ENCODE measurements at regions not wholly inside any gene's neighbourhood (a gene's known extent, or its start where the extent isn't known, plus 50 kb on each side); places are given as distances from the start of the nearest gene placed in this dataset.

DNA sequence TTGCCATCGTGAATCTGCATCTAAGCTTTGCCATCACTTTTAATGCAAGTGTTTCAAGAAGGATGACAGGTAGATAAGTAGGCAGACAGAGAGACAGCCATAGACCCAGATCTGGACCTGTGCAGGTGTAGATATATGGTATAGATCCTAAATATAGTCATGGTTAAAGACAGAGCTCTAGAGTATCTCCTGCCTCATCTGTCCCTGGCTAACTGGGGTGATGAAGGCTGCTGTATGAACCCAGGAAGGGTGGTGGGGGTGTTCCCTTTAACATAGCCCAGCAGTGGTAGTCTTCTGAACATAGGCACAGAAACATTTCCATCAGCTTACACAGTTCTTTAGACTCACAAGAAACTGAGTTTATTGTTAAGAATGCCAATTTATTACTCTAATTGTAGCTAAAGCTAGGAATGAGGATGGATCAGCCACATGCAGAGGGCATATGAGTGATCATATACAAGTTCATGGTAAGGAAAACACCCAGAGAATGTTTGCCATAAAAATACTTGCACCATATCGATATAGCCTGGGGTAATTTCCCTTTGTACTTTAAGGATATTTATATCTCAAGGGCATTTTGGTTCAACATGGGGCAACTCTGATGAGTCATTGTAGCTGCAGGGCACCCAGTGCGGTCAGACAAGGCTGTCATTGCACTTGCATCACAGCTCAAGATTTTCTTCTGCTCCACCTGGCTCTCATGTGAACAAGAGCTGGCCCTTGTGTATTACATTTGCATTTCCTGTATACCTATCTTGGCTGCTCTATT, 587.2 kb downstream of the EPM2A start:
- peak overlapping the region; percentile 29 for H3K27ac Mint-ChIP-seq
- no peaks in the 10 kb centered on the region for H3K27me3 Mint-ChIP-seq (ENCODE audit: insufficient read depth)
- TF ChIP-seq, protein P1, sequence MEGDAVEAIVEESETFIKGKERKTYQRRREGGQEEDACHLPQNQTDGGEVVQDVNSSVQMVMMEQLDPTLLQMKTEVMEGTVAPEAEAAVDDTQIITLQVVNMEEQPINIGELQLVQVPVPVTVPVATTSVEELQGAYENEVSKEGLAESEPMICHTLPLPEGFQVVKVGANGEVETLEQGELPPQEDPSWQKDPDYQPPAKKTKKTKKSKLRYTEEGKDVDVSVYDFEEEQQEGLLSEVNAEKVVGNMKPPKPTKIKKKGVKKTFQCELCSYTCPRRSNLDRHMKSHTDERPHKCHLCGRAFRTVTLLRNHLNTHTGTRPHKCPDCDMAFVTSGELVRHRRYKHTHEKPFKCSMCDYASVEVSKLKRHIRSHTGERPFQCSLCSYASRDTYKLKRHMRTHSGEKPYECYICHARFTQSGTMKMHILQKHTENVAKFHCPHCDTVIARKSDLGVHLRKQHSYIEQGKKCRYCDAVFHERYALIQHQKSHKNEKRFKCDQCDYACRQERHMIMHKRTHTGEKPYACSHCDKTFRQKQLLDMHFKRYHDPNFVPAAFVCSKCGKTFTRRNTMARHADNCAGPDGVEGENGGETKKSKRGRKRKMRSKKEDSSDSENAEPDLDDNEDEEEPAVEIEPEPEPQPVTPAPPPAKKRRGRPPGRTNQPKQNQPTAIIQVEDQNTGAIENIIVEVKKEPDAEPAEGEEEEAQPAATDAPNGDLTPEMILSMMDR (IDR thresholded peaks at IDR 0.05), result no peak
- peaks cover 25% of the 10 kb centered on the region for H3K4me1 Mint-ChIP-seq (ENCODE audit: low read depth)
- H3K36me3 Mint-ChIP-seq (ENCODE audit: low read depth), result no peaks in the 10 kb centered on the region
- peak overlapping the region; percentile 34; the same call in 1 of the 2 replicates for H3K4me3 Mint-ChIP-seq
- H3K9me3 Mint-ChIP-seq, result no peaks in the 10 kb centered on the region
- DNase-seq, result peak; percentile 88

DNA sequence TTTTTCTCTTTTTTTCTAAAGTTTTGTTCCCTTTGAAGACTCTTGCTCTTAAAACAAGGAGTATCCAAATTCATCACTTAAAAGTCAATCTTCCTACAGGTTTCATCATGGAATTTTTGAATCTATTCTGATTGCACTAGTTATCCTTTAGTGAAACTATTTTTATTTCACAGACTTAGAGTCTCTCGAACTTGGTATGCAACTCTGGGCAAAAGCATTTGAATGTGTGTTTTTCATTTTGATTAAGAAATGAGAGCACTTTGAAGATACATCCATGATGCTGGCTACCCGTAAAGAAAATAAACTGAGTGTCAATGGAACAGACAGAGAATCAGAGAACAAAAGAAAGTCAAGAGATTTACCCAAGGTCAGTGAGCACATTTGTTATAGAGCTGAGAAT, 586.5 kb downstream of the EPM2A start:
- DNase-seq, result no peak
- peaks cover 25% of the 10 kb centered on the region for H3K4me1 Mint-ChIP-seq (ENCODE audit: low read depth)
- no peaks in the 10 kb centered on the region for H3K36me3 Mint-ChIP-seq (ENCODE audit: low read depth)
- H3K9me3 Mint-ChIP-seq, result no peaks in the 10 kb centered on the region
- H3K27ac Mint-ChIP-seq, result no peak overlapping the region; the same call in 1 of the 2 replicates
- TF ChIP-seq, protein P1 (IDR thresholded peaks at IDR 0.05), result no peak
- H3K27me3 Mint-ChIP-seq (ENCODE audit: insufficient read depth), result no peaks in the 10 kb centered on the region
- H3K4me3 Mint-ChIP-seq, result no peak overlapping the region

DNA sequence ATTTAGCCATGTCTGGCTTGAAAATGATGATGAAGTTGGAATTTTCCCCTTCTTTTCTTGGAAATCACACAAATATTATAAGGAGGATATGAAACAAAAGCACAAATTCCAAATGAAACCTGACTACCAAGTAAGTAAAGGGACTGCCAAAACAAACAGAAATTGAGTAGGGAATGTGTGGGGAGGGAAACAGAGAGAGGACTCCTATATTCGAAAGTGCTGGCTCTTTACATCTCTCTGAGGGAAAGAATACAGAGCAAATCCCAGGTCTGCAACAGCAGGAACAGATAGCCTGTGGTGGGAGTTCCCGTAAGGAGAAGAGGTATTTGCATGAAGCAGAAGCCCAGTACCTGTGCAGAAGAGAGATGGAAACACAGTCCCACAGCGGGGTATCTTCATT, 583.7 kb downstream of the EPM2A start:
- no peak overlapping the region for H3K4me3 Mint-ChIP-seq
- H3K36me3 Mint-ChIP-seq (ENCODE audit: low read depth), result no peaks in the 10 kb centered on the region
- H3K27me3 Mint-ChIP-seq (ENCODE audit: insufficient read depth), result no peaks in the 10 kb centered on the region; the same call in 1 of the 2 replicates
- TF ChIP-seq, protein P1 (IDR thresholded peaks at IDR 0.05), result no peak
- no peak overlapping the region for H3K27ac Mint-ChIP-seq
- peaks cover 41% of the 10 kb centered on the region for H3K4me1 Mint-ChIP-seq (ENCODE audit: low read depth)
- no peak for DNase-seq
- no peaks in the 10 kb centered on the region for H3K9me3 Mint-ChIP-seq

DNA sequence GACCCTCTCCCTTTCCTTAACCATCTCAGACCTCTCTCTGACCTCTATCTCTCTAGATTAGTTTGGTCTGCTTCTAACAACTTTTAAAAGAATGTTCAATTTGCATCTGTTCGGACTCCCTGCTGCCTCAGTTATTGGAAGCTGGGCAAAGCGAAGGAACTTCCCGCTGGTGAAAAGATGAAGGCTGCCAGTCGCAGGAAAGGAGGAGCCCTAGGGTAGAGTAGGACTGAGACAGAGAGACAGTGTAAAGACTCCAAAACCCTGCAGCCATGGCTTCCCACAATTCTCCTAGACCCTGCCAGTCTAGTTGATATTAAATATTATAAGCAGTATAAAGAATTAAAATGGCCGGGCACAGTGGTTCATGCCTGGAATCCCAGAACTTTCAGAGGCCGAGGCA, 581.8 kb downstream of the EPM2A start:
- no peaks in the 10 kb centered on the region; the same call in 1 of the 2 replicates for H3K27me3 Mint-ChIP-seq (ENCODE audit: insufficient read depth)
- H3K9me3 Mint-ChIP-seq, result peaks cover 3% of the 10 kb centered on the region
- H3K4me3 Mint-ChIP-seq, result no peak overlapping the region
- H3K4me1 Mint-ChIP-seq (ENCODE audit: low read depth), result peaks cover 23% of the 10 kb centered on the region
- no peak overlapping the region for H3K27ac Mint-ChIP-seq
- DNase-seq, result no peak
- TF ChIP-seq, protein P1 (IDR thresholded peaks at IDR 0.05), result no peak
- H3K36me3 Mint-ChIP-seq (ENCODE audit: low read depth), result peaks cover 5% of the 10 kb centered on the region; the same call in 1 of the 2 replicates

DNA sequence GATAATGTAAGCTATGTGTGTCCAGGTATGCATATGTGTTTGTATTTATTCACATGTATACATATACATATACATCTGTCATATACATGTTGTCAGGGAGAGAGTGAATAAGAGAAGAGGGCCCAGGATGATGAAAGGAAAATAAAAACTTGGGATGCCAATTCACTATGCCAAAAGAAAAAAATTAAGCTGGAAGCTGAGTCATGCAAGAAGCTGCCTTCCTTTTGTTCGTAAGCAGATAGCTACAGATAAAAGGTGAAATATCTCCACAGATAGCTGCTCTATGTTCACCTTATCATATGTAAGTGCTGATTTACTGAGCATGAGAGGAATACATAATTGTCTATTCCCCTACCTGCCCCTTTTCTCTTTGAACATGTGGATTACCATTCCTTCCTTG, 579.9 kb downstream of the EPM2A start:
- peaks cover 10% of the 10 kb centered on the region; the same call in 1 of the 2 replicates for H3K36me3 Mint-ChIP-seq (ENCODE audit: low read depth)
- TF ChIP-seq, protein P1 (IDR thresholded peaks at IDR 0.05), result no peak
- H3K4me3 Mint-ChIP-seq, result no peak overlapping the region
- no peaks in the 10 kb centered on the region; the same call in 1 of the 2 replicates for H3K27me3 Mint-ChIP-seq (ENCODE audit: insufficient read depth)
- H3K9me3 Mint-ChIP-seq, result peaks cover 13% of the 10 kb centered on the region
- no peak overlapping the region for H3K27ac Mint-ChIP-seq
- H3K4me1 Mint-ChIP-seq (ENCODE audit: low read depth), result peaks cover 17% of the 10 kb centered on the region
- DNase-seq, result no peak

Measured in HFFc6 (cell line).